Endothelial cell of hepatic sinusoid (primary cell): ENCODE measurements at regions not wholly inside any gene's neighbourhood (a gene's known extent, or its start where the extent isn't known, plus 50 kb on each side); places are given as distances from the start of the nearest gene placed in this dataset.
"Not testable (repeated sequence)": the region's sequence is repeated elsewhere in the genome, so short reads cannot be mapped to it uniquely, and the experiment has no call there.

ENCODE experiments used
- in situ Hi-C: cut with HindIII; loops from 2 replicates; pipeline ENCODE4 v1.10.0; 2017; ENCODE audit warnings: low sequenced_read_pairs

DNA sequence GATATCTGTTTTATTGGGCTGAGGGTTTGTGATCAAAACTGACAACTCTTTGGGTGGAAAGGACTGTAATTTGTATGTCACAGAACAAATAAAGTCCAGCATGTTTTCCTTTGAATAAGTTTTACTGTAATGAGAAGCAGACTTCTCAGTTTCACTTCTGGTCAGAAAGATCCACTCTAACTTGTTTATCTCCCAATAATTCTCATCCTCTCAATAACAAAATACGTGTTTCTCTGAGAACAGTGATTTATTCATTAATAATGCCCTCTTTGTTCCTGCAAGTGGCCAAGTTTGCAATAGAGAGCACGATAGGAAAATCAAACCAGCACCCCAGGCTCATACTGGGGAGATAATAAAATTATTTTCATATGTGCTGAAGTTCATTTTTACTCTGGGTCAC lies 190.6 kb downstream of the CNTN3 start:
- in situ Hi-C loops, result no loop called here

DNA sequence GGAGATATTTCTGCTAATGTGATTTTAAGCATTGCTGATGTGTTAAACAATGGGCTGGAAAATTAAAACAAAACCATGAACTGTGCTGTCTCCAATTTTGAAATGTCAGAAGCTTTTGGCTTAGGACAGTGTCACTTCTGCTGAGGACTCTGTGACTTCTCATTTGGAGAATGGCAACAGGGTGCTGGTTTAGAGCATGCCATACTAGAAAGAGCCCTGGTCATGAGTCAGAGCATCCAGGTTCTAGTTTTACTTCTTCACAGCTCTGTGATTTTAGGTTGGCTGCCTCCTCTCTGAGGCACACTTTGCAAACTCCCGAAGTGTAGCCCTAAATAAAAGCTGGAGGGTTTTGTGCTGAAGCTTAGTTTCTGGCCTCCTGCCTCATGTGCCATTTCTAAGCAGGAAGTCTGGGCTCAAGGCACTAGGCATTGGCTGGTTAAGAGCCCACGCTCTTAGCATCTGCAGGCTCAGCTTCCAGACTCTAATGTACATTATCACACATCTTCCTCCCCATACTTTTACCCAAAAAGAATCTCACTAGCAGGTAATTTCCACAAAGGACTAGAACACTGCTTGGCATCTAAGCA lies 193.8 kb downstream of the CNTN3 start:
- in situ Hi-C loops, result no loop called here

DNA sequence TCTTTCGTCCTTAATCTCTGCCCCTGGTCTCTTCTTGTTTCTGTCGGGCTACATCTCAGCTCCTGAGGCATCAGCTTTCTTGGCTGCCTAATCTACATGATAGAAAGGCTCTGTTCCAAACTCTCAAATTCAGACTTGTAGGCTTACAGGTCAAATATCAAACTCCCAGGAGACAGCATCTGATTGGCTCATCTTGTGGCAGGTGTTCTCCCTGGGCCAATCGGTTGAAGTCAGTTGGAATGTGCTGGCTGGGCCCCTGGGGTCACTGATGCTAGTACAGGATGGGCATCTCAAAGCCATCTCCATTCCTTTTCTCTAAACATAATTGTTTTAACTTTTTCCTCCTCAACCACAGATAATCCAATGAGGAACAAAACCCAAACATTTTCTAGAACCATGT lies 198.7 kb downstream of the CNTN3 start:
- in situ Hi-C loops, result no loop called here

DNA sequence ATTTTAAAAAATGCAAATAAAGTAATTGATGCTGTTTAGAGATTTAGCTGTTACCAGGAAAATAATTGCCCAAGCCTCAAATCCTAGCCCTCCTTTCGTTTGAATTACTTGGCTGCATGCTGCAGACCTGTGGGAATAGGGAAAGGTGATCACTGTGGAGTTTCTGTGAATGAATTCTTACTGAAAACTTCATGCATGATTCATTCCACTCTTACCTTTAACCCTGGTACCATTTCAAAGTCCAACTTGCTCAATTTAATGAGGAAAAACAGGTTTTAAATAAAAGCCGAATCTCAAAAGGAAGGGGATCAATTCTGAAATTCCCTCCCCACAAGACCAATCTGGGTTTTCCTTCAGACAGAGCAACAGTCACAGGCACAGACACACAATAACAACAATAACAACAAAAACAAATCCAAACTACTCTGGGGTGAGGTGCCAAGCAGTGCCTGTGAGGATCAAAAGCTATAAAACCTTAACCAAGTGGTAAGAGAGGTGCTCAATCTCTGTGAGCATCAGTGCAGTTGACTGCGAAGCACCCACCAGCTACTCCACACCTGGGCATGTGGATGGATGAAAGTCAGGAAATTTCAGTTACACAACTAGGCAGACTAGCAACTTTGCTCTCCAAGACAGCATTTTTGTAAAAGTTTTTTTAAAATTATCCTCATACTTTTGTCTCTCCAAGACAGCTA lies 200.8 kb downstream of the CNTN3 start:
- in situ Hi-C loops, result no loop called here

DNA sequence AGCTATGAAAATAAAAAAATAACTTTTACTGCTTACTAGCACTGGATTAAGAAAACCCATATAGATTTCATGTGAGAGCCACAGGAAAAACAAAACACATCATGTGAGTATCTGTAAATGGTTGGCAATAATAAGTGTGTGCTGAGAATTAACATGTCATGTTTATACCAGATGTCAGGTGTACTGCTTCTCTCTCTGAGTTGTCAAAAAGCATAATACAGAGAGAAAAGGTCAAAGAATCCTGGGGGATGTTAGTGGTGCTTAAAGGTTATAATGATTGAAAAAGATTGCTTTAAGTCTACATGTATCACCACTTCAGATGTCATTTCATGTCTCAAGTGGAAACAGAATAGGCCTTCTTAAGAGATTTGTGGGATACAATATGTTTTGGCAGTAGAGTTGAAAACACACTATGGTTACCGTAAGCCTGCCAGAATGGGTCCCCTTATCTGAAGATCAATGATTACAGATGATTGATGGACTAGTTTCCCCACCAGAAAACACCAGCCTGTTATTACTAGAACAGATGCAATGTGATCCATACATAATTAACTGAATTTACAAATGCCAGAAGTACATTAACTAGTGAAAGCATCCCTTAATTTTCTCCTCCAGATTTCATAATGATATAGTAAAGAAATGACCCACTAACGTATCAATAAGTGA lies 204.1 kb downstream of the CNTN3 start:
- in situ Hi-C loops, result no loop called here

DNA sequence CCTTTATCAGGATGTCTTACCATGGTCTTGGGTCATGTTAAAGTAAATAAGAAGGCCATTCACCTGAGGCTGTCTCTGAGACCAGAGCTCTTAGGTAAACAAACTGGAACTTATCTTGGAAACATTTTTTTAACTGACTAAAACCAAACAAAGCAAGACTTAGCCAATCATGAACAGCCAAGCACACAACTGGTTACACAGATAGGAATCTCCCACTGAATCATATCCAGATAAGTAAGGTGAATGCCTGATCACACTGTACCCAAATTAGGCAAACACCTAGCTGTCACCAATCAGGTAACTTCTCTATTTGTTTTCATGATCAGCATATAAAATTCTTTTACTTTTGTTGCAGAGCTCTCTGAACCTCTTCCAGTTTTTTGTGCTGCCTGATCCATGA lies 205.4 kb downstream of the CNTN3 start:
- in situ Hi-C loops, result no loop called here

DNA sequence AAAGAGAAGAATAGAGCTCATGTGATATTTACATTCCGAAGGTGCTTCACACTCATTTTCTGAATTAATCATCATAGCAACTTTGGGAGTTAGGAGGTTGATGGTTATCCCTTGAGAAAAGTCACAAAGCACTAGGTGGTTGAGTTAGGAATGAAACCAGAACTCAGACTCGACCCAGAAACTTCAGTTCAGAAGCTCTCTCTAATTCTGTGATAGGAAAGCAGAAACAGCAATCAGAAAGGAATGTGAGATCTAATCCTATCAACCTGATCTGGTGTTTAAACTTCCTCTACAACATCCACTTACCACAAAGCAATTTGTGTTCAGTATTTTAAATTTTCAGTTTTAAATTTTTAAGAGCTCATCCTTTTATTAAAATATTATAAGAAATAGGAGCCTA lies 211.2 kb downstream of the CNTN3 start:
- in situ Hi-C loops, result no loop called here

DNA sequence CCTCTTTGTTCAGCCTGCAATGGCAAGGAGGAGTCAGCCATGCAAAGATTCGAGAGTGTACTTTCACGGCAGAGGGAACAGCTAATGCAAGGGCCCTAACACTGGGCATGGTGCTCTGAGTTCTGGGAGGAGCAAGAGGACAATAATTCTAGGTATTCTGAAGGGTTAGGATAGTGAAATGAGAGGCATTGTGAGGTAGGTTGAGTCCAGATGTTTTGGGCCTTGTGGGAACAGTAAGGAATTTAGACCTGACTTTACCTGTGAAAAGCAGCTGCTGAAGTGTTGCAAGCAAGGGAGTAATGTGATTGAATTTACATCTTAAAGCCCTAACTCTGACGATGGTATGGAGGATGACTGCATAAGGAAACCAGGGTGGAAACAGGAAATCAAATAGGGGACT lies 211.6 kb downstream of the CNTN3 start:
- in situ Hi-C loops, result no loop called here

DNA sequence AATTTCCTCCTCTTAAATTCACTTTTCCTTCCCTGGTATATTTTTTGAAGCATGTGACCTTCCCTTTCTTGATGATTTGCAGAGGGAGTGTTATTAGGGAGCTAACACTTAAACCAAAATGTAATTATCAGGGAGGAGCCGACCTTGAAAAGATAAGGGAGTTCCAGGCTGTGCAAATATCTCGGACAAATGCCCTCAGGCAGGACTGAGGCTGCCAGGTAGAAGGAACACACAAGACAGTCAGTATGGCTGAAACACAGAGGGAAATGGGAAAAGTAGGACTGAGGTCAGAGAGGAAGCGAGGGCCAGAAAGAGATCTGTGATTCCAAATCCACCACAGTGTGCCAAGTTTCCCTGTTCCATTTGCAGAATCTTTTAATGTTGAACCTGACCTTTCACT lies 221.0 kb downstream of the CNTN3 start:
- in situ Hi-C loops, result no loop called here

DNA sequence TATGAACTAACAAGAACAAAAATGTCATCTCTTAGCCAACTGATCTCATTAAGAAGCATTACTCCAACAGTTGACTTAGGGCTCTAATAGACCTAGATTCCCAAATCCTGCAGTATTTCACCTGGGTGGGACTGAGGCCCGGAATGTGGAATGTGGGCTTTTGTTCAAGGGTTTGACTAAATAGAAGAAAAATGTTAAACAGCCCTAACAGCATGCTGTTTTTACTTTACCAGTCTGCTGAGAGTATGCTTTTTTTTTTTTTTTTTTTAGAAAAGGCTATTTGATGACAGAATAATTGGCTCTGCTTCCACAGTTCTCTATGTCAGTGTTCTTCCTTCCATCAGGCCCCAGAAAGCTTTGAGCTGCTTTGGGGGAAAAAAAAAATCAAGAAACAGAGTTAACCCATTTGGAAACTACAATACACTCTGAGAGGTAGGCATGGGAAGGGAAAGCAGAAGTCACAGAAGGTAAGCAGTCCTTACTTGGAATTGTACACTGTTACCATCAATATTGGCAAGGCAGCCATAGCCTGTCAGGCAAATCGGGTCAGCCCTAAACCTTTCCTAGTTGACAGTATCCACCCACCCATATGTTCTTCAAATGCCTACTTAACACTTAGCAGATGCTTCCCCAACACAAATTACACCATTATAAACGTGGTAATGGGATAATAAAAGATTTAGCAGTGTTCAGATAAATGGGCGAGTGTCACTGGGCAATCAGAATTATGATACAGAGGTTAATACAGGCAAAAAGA lies 224.2 kb downstream of the CNTN3 start:
- in situ Hi-C loops, result no loop called here

DNA sequence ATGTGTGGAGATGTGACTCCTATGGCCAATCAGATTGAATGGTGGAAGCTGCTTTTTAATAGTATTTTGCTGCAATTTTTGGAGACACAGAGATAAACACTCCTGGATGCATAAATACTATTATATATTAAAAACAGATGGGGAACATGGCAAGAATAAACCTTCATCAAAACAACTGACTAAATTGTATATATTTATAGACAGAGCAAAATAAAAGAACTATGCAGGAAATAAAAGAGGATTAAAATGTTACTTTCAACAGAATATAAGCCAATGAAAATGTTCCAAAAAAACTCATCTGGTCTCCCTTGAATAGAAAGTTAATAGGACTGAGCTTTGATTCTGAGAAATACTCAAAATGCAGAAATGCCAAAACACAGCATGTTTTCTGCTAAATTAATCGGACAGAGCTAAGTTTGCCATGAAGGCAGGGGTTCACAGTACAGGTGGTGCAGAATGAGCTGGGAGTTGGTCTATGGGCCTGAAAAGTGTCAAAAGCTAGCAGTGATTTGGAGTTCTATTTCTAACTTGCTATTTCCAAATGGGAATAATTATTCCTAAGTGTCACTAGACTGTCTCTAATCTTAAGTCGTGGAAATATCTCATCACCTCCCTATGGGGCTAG lies 227.2 kb downstream of the CNTN3 start:
- in situ Hi-C loops, result no loop called here

DNA sequence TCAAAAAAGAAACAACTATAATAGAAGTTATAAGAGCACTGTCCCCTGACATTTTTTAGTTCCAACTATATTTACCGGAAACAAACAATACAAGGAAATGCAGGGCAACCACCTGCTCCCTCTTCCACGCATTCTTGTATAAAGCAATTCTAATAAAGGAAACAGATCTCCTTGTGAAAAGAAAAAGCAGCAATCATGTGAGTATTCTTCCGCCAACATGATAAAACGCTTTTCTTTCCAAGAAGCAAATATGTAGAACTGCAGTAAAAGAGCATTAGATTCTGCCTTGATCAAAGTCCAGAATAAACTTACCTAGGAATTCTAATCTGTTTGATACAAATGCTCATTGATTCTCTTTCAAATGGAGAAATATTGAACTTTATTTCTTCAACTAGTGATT lies 230.3 kb downstream of the CNTN3 start:
- in situ Hi-C loops, result no loop called here

DNA sequence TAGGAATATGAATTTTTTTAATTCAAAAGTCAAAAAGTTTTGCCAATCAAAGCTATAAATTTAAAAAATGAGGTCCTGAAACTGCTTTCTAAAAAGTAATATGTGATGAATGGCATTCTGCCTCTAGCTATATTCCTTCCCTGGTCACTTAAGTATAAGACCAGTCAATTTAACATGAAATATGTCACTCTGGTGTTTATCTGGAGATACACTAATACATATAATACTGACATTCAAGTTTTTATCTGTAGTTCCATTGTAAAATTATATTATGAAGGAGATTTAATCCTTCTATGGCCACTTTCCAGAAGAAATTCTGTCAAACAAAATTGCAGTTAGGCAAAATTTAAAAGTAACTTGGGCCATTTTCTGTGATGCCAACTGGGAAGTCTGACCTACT lies 236.8 kb downstream of the CNTN3 start:
- in situ Hi-C loops, result no loop called here

DNA sequence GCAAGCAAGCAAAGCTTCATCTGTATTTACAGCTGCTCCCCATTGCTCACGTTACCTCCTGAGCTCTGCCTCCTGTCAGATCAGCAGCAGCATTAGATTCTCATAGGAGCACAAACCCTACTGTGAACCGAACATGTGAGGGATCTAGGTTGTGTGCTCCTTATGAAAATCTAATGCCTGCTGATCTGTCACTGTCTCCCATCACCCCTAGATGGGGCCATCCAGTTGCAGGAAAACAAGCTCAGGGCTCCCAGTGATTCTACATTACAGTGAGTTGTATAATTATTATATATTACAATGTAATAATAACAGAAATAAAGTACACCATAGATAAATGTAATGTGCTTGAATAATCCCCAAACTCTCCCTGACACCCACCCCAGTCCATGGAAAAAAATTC lies 238.1 kb downstream of the CNTN3 start:
- in situ Hi-C loops, result not testable (repeated sequence)

DNA sequence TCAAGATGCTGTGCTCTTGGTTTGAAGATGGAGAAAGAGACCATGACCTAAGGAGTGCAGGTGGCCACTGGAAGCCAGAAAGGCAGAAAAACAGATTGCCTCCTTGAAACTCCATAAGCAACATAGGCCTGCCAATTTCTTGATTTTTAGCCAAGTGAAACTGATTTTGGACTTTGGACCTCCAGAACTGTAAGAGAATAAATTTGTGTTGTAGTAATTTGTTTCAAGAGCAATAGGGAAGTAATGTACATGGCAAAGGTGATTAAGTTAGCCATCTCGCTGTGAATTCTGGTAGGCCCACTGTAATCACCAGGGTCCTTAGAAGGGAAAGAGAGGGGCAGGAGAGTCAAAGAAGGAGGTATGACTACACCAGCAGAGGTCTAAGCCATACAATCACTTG lies 238.8 kb downstream of the CNTN3 start:
- in situ Hi-C loops, result no loop called here

DNA sequence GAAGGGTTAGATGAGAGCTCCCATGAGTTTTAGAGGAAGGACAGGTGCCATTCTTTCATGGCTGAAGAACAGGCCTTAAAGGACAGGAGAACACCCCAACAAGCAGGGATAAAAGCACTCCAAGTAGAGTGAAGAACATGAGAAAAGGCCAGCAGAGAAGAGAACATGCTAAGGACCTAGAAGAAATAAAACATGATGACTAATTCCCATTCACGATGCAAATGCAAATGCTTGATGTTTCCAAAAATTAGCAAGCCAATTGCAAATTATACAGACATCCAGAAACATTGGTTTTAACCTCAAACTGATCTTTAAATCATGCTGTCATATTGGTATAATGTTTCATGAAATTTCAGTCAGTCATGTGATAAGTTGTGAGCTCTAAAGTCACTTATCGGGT lies 241.7 kb downstream of the CNTN3 start:
- in situ Hi-C loops, result no loop called here

DNA sequence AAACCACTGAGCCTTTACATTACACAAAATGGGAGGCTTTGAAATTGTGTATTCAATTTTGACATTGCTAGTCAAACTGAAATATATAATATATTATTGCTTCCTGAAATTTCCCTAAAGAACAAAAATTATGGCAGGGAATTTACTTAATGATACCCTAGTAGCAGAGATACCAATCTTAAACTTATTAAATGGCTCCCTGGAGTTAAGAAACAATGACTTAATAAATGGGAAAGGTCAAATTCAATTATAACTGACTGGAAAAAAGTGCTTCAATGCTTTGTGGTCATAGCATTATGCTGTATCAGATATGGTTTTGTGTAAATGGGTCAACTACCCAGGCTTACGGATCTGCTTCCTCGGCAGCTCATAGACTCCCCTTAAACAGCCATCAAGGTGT lies 244.1 kb downstream of the CNTN3 start:
- in situ Hi-C loops, result no loop called here

DNA sequence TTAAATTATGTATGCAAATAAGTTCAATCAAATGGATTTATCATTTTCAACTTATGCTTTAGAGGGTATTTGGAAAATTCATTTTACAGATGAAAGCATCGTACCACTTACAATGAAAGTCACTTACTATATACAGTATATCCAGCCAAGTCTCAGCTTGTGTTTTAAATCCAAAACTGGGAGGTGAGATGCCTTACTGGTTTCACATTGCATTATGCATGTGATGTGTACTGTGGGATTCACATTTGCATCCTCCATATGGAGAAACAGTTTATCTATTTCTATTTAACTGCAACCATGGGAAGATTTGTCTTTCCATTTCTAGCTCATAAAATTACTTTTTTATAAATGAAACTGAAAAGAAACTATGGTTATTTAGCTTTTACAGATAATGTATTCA lies 248.1 kb downstream of the CNTN3 start:
- in situ Hi-C loops, result no loop called here

DNA sequence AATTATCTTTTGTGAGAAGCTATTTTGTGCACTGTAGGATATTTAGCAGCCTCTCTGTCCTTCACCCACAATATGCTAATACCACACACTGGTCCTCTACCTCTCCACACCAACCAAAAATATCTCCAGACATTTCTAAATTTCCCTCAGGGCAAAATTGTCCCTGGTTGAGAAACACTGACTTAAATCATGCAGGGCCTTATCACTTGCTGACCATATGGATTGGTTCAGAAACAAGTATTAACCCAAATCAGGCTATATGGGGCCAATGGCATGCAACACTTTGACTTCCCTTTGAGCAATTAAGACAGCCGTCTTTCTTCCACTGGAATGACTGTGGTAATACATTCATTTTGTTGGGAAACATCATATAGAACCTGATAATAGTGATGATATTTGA lies 251.1 kb downstream of the CNTN3 start:
- in situ Hi-C loops, result no loop called here

DNA sequence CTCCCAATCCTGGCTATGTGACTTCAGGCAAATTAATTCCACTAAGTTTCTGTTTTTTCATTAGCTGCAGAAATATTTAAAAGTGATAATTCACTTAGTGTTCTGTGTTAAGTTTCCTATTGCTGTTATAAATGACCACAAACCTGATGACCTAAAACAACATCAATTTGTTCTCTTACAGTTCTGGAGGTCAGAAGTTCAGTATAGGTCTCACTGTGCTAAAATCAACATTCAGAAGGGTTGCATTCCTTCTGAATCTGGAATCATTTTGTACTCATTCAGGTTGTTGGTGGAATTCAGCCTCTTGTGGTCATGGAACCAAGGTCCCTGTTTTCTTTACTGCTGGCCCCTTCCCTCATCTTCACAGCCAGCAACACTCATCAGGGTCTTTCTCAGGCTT lies 254.1 kb downstream of the CNTN3 start:
- in situ Hi-C loops, result no loop called here

DNA sequence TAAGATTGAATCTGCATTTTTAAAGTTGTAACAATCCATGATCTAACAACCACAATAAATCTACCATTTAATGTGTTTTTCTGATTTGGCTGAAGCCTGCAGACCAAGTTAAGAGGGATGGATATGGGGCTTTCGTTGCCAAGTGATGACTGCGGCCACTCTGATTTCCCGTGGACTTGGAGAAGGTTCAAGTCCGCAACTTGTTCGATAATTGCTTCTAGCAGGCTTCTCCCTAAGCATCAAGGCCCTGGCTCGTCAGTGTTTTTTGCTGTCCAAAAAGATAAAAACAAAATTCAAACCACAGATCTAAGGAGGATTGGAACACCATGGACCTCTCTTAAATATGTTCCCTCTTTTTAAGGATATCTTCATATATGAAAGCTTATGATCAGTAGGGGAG lies 256.6 kb downstream of the CNTN3 start:
- in situ Hi-C loops, result no loop called here
